Peyer's patch (tissue), 4 donors: ENCODE measurements at regions not wholly inside any gene's neighbourhood (a gene's known extent, or its start where the extent isn't known, plus 50 kb on each side); places are given as distances from the start of the nearest gene placed in this dataset.
A peak's percentile ranks its signal among the peaks of the same experiment; 100 is the strongest.

Experiments used
- POLR2A ChIP-seq, 2 donors: fragments of 450-650 bp; IDR thresholded peaks; one replicate each; pipeline ENCODE4 v1.5.1; 2017; ENCODE audit warnings: antibody characterized with exemption in 2 of 2, mild to moderate bottlenecking in 2 of 2, moderate library complexity in 2 of 2
- TF ChIP-seq, protein P1 (sequence below), 6 experiments: fragments of 450-650 bp in 4 of 6; fragments of 200-600 bp in 2 of 6; sonication (generic) in 1 of 6; IDR thresholded peaks; one replicate each; pipeline ENCODE4 v1.5.1; 2017 to 2019; ENCODE audit warnings: antibody characterized with exemption in 6 of 6, mild to moderate bottlenecking in 3 of 6, moderate library complexity in 1 of 6

GRCh38 chr1:29379443-29380073 is 143.2 kb downstream of the PTPRU start:
- TF ChIP-seq, protein P1, sequence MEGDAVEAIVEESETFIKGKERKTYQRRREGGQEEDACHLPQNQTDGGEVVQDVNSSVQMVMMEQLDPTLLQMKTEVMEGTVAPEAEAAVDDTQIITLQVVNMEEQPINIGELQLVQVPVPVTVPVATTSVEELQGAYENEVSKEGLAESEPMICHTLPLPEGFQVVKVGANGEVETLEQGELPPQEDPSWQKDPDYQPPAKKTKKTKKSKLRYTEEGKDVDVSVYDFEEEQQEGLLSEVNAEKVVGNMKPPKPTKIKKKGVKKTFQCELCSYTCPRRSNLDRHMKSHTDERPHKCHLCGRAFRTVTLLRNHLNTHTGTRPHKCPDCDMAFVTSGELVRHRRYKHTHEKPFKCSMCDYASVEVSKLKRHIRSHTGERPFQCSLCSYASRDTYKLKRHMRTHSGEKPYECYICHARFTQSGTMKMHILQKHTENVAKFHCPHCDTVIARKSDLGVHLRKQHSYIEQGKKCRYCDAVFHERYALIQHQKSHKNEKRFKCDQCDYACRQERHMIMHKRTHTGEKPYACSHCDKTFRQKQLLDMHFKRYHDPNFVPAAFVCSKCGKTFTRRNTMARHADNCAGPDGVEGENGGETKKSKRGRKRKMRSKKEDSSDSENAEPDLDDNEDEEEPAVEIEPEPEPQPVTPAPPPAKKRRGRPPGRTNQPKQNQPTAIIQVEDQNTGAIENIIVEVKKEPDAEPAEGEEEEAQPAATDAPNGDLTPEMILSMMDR (IDR thresholded peaks at IDR 0.05): peak in 3 of 6 experiments; percentile 35 to 51 (median 45)
- no peak for TF ChIP-seq POLR2A (IDR thresholded peaks at IDR 0.05)
